ENCODE measurements at regions not wholly inside any gene's neighbourhood (a gene's known extent, or its start where the extent isn't known, plus 50 kb on each side); places are given as distances from the start of the nearest gene placed in this dataset.

DNA sequence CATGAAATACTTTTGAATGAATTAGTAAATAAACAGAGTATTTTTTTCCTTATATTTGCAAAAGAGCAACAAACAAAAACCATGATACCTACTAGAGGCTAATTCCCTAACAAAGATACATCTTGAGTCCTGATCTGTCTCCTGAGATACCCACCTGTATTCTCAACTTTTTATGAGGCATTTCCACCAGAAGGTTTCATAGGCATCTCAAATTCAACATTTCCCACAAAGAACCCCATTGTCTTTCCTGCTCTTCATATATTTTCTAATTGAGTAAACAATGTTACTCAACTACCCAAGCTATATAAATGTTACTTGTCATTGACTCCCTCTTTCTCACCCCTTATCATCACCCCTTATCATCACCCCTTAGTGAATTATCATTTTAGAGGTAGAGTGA lies 119.4 kb upstream of the RAI14 start:
- TF ChIP-seq, protein P1, sequence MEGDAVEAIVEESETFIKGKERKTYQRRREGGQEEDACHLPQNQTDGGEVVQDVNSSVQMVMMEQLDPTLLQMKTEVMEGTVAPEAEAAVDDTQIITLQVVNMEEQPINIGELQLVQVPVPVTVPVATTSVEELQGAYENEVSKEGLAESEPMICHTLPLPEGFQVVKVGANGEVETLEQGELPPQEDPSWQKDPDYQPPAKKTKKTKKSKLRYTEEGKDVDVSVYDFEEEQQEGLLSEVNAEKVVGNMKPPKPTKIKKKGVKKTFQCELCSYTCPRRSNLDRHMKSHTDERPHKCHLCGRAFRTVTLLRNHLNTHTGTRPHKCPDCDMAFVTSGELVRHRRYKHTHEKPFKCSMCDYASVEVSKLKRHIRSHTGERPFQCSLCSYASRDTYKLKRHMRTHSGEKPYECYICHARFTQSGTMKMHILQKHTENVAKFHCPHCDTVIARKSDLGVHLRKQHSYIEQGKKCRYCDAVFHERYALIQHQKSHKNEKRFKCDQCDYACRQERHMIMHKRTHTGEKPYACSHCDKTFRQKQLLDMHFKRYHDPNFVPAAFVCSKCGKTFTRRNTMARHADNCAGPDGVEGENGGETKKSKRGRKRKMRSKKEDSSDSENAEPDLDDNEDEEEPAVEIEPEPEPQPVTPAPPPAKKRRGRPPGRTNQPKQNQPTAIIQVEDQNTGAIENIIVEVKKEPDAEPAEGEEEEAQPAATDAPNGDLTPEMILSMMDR (IDR thresholded peaks at IDR 0.05; ENCODE audit: low read depth, low read length) = no peak
- TF ChIP-seq EZH2phosphoT487 (IDR thresholded peaks at IDR 0.05; ENCODE audit: low read depth) = no peak

Measured in OCI-LY3 (cell line).